Breast epithelium (tissue), 3 donors: ENCODE measurements at regions not wholly inside any gene's neighbourhood (a gene's known extent, or its start where the extent isn't known, plus 50 kb on each side); places are given as distances from the start of the nearest gene placed in this dataset.

Experiments used
- CTCF ChIP-seq, 3 donors: fragments of 450-650 bp; IDR thresholded peaks; one replicate each; pipeline ENCODE4 v1.5.1; 2016 to 2017; ENCODE audit warnings: antibody characterized with exemption in 3 of 3, mild to moderate bottlenecking in 3 of 3, moderate library complexity in 3 of 3
- POLR2A ChIP-seq: fragments of 450-650 bp; IDR thresholded peaks from one replicate; pipeline ENCODE4 v1.6.1; 2016; ENCODE audit warnings: antibody characterized with exemption, mild to moderate bottlenecking, moderate library complexity

- TF ChIP-seq CTCF (IDR thresholded peaks at IDR 0.05), result no peak
- no peak for TF ChIP-seq POLR2A
Observed at GRCh38 chr2:189940913-189941312, 121.6 kb downstream of the MSTN start.
